GM21360 (cell line): ENCODE measurements at regions not wholly inside any gene's neighbourhood (a gene's known extent, or its start where the extent isn't known, plus 50 kb on each side); places are given as distances from the start of the nearest gene placed in this dataset.

Experiments
- ATAC-seq: cut with Tn5 transposase; IDR thresholded peaks from one replicate; pipeline ENCODE4 v1.9.1; 2021; ENCODE audit warnings: mild to moderate bottlenecking, moderate library complexity; ENCODE audit not compliant: unreplicated experiment

GRCh38 chr11:130706572-130706971, 209.7 kb downstream of the SNX19 start:
- no peak for ATAC-seq

- ATAC-seq: no peak
These were observed 209.1 kb downstream of the SNX19 start for GRCh38 chr11:130707217-130707616.

- no peak for ATAC-seq
These were observed 206.7 kb downstream of the SNX19 start for GRCh38 chr11:130709531-130709930.

GRCh38 chr11:130710021-130710420, 206.3 kb downstream of the SNX19 start:
- ATAC-seq: no peak

GRCh38 chr11:130710497-130711012, 205.7 kb downstream of the SNX19 start:
- ATAC-seq: no peak

- no peak for ATAC-seq
These were observed 205.1 kb downstream of the SNX19 start for GRCh38 chr11:130711193-130711592.

GRCh38 chr11:130712480-130712879, 203.8 kb downstream of the SNX19 start:
- no peak for ATAC-seq

GRCh38 chr11:130715085-130715876, 201.0 kb downstream of the SNX19 start:
- ATAC-seq: no peak

- no peak for ATAC-seq
These were observed 200.4 kb downstream of the SNX19 start for GRCh38 chr11:130715877-130716220.

GRCh38 chr11:130718120-130718519, 198.2 kb downstream of the SNX19 start:
- no peak for ATAC-seq

GRCh38 chr11:130719220-130719915, 196.9 kb downstream of the SNX19 start:
- no peak for ATAC-seq

GRCh38 chr11:130720232-130721022, 195.9 kb downstream of the SNX19 start:
- no peak for ATAC-seq

- ATAC-seq: no peak
These were observed 195.1 kb downstream of the SNX19 start for GRCh38 chr11:130721023-130721681.

- no peak for ATAC-seq
These were observed 194.5 kb downstream of the SNX19 start for GRCh38 chr11:130721736-130722135.

GRCh38 chr11:130722401-130722800, 193.9 kb downstream of the SNX19 start:
- no peak for ATAC-seq

- ATAC-seq: no peak
These were observed 190.7 kb downstream of the SNX19 start for GRCh38 chr11:130725421-130726233.

GRCh38 chr11:130726234-130727037, 189.8 kb downstream of the SNX19 start:
- no peak for ATAC-seq

GRCh38 chr11:130727157-130728119, 188.8 kb downstream of the SNX19 start:
- ATAC-seq: no peak
